ENCODE measurements at regions not wholly inside any gene's neighbourhood (a gene's known extent, or its start where the extent isn't known, plus 50 kb on each side); places are given as distances from the start of the nearest gene placed in this dataset.
A peak's percentile ranks its signal among the peaks of the same experiment; 100 is the strongest.
"Not testable (repeated sequence)": the region's sequence is repeated elsewhere in the genome, so short reads cannot be mapped to it uniquely, and the experiment has no call there.

GRCh38 chr7:131636092-131636491, 79.7 kb upstream of the PODXL start:
- FAIRE-seq = no peak

GRCh38 chr7:131634197-131634596, 77.8 kb upstream of the PODXL start:
- not testable (repeated sequence) for H3K36me3 Mint-ChIP-seq (ENCODE audit: low read depth, unreplicated experiment); H3K9ac ChIP-seq (ENCODE audit: low read length); H3K4me2 ChIP-seq (ENCODE audit: low read length); H3K36me3 ChIP-seq (ENCODE audit: insufficient read depth, low read length); H3K4me3 ChIP-seq (ENCODE audit: insufficient read depth, low read depth, low read length); FAIRE-seq; H3K9me3 ChIP-seq (ENCODE audit: insufficient read depth, low read depth, low read length); H2AFZ ChIP-seq (ENCODE audit: low read depth, low read length); H3K79me2 ChIP-seq (ENCODE audit: insufficient read depth, low read length); H3K9me3 Mint-ChIP-seq (ENCODE audit: unreplicated experiment); H4K20me1 ChIP-seq (ENCODE audit: insufficient read depth, low read length); DNase-seq (ENCODE audit: low read depth); H3K4me3 Mint-ChIP-seq (ENCODE audit: unreplicated experiment); H3K27ac Mint-ChIP-seq (ENCODE audit: unreplicated experiment); H3K27me3 ChIP-seq (ENCODE audit: insufficient read depth, low read length)
- Mint-ChIP-seq H3K27me3 (ENCODE audit: low read depth, unreplicated experiment) (peaks cover 14% of the 10 kb centered on the region), H3K4me1 (ENCODE audit: low read depth, unreplicated experiment) (peaks cover 21% of the 10 kb centered on the region)
- Histone ChIP-seq H3K4me1 (ENCODE audit: insufficient read depth, low read length) (peaks cover 26% of the 10 kb centered on the region), H3K27ac (ENCODE audit: low read depth, low read length) (peak overlapping the region; percentile 43)

More at GRCh38 chr7:131636092-131636491, 79.7 kb upstream of the PODXL start:
- H3K36me3 Mint-ChIP-seq (ENCODE audit: low read depth, unreplicated experiment) = no peaks in the 10 kb centered on the region
- TF ChIP-seq EZH2 (IDR thresholded peaks at IDR 0.05; ENCODE audit: insufficient read depth, low read length) (no peak), CTCF (IDR thresholded peaks at IDR 0.05; ENCODE audit: insufficient read depth, low read depth, low read length) (no peak)
- H3K4me2 ChIP-seq (ENCODE audit: low read length) = no peak overlapping the region
- no peaks in the 10 kb centered on the region for H3K9me3 ChIP-seq (ENCODE audit: insufficient read depth, low read depth, low read length)
- peaks cover 15% of the 10 kb centered on the region for H3K4me1 Mint-ChIP-seq (ENCODE audit: low read depth, unreplicated experiment)
- no peak overlapping the region for H2AFZ ChIP-seq (ENCODE audit: low read depth, low read length)
- peaks cover 13% of the 10 kb centered on the region for H3K4me1 ChIP-seq (ENCODE audit: insufficient read depth, low read length)
- H3K9ac ChIP-seq (ENCODE audit: low read length) = no peak overlapping the region
- H4K20me1 ChIP-seq (ENCODE audit: insufficient read depth, low read length) = no peaks in the 10 kb centered on the region
- no peaks in the 10 kb centered on the region for H3K27me3 ChIP-seq (ENCODE audit: insufficient read depth, low read length)
- H3K36me3 ChIP-seq (ENCODE audit: insufficient read depth, low read length) = no peaks in the 10 kb centered on the region
- no peak overlapping the region for H3K27ac ChIP-seq (ENCODE audit: low read depth, low read length)
- no peak overlapping the region for H3K27ac Mint-ChIP-seq (ENCODE audit: unreplicated experiment)
- H3K27me3 Mint-ChIP-seq (ENCODE audit: low read depth, unreplicated experiment) = peaks cover 13% of the 10 kb centered on the region
- H3K4me3 Mint-ChIP-seq (ENCODE audit: unreplicated experiment) = no peak overlapping the region
- H3K79me2 ChIP-seq (ENCODE audit: insufficient read depth, low read length) = no peaks in the 10 kb centered on the region
- no peaks in the 10 kb centered on the region for H3K9me3 Mint-ChIP-seq (ENCODE audit: unreplicated experiment)
- H3K4me3 ChIP-seq (ENCODE audit: insufficient read depth, low read depth, low read length) = no peak overlapping the region
- DNase-seq (ENCODE audit: low read depth) = no peak

- Mint-ChIP-seq H3K9me3 (ENCODE audit: unreplicated experiment) (no peaks in the 10 kb centered on the region), H3K27me3 (ENCODE audit: low read depth, unreplicated experiment) (peaks cover 10% of the 10 kb centered on the region), H3K4me3 (ENCODE audit: unreplicated experiment) (no peak overlapping the region), H3K4me1 (ENCODE audit: low read depth, unreplicated experiment) (peaks cover 22% of the 10 kb centered on the region), H3K36me3 (ENCODE audit: low read depth, unreplicated experiment) (peaks cover 2% of the 10 kb centered on the region), H3K27ac (ENCODE audit: unreplicated experiment) (peak overlapping the region; percentile 53)
- TF ChIP-seq EZH2 (IDR thresholded peaks at IDR 0.05; ENCODE audit: insufficient read depth, low read length) = no peak
- no peak for TF ChIP-seq CTCF (IDR thresholded peaks at IDR 0.05; ENCODE audit: insufficient read depth, low read depth, low read length)
- H4K20me1 ChIP-seq (ENCODE audit: insufficient read depth, low read length) = no peaks in the 10 kb centered on the region
- peak overlapping the region; percentile 13 for H2AFZ ChIP-seq (ENCODE audit: low read depth, low read length)
- no peaks in the 10 kb centered on the region for H3K27me3 ChIP-seq (ENCODE audit: insufficient read depth, low read length)
- peak overlapping the region; percentile 1 for H3K4me2 ChIP-seq (ENCODE audit: low read length)
- H3K4me1 ChIP-seq (ENCODE audit: insufficient read depth, low read length) = peaks cover 32% of the 10 kb centered on the region
- no peaks in the 10 kb centered on the region for H3K79me2 ChIP-seq (ENCODE audit: insufficient read depth, low read length)
- H3K9ac ChIP-seq (ENCODE audit: low read length) = no peak overlapping the region
- no peak overlapping the region for H3K4me3 ChIP-seq (ENCODE audit: insufficient read depth, low read depth, low read length)
- H3K27ac ChIP-seq (ENCODE audit: low read depth, low read length) = peak overlapping the region; percentile 43
- FAIRE-seq (peak; percentile 76), DNase-seq (ENCODE audit: low read depth) (peak; percentile 53)
- H3K9me3 ChIP-seq (ENCODE audit: insufficient read depth, low read depth, low read length) = no peaks in the 10 kb centered on the region
- no peaks in the 10 kb centered on the region for H3K36me3 ChIP-seq (ENCODE audit: insufficient read depth, low read length)
These were observed 77.0 kb upstream of the PODXL start for GRCh38 chr7:131633342-131633843.

Measured in astrocyte (in vitro differentiated cells and primary cell).